GM18873 (cell line): ENCODE measurements at regions not wholly inside any gene's neighbourhood (a gene's known extent, or its start where the extent isn't known, plus 50 kb on each side); places are given as distances from the start of the nearest gene placed in this dataset.
"Not testable (repeated sequence)": the region's sequence is repeated elsewhere in the genome, so short reads cannot be mapped to it uniquely, and the experiment has no call there.

ENCODE experiments used
- ATAC-seq: cut with Tn5 transposase; IDR thresholded peaks from one replicate; pipeline ENCODE4 v1.9.1; 2021; ENCODE audit warnings: mild to moderate bottlenecking, moderate library complexity, moderate number of reproducible peaks; ENCODE audit not compliant: unreplicated experiment, low FRiP score

DNA sequence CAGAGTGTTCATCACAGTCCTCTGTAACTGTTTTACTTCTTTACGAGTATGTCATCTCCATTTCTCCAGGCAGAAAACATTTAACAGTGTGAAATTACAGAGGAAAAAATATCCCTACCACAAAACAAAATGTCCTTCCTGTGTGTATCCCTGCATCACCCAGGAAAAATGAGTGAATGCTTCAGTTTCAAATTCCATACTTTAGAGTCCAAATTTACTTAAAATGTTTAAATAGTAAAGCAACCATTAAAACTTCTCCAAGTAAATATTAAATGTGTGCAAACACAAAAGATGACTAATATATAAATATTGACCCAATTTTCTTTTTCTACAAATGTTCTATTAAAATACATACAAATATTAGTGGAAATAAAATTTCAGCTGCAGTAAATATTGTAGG lies 1016.6 kb upstream of the PCDH20 start:
- no peak for ATAC-seq

DNA sequence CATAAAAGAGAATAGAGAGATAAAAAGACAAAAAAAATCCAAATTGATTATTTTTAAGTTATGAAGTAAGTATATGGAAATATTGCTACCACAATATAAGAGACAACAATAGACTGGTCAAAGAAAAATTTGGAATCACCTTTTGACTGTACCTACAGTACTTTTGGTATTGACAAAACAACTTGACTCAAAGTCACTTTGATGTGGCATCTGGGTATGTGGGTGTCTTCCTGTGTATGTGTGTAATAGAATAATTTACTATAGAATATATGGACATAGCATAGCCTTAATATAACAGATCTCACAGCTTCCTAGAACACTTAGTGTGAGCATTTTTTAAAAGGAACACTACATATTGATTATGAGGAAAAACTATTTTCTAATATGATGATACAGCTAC lies 1016.2 kb upstream of the PCDH20 start:
- no peak for ATAC-seq

DNA sequence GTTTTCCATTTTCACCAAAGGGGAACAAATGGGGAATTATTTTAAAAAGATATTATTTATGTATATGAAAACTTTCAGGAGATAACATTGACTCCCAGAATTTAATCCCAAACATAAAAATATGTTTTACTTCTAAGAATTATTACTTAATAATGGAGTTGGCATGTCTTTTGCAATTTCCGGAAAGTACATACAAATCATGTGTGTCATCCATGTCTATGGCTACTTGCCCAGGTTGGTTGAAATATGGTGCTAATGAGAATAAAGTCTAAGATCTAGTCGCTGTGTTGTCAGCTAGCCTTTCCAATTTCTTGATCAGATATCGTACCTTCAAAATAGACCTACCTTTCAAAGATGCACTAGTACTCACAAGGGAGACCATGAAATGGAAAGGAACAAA lies 1003.2 kb upstream of the PCDH20 start:
- ATAC-seq, result no peak

DNA sequence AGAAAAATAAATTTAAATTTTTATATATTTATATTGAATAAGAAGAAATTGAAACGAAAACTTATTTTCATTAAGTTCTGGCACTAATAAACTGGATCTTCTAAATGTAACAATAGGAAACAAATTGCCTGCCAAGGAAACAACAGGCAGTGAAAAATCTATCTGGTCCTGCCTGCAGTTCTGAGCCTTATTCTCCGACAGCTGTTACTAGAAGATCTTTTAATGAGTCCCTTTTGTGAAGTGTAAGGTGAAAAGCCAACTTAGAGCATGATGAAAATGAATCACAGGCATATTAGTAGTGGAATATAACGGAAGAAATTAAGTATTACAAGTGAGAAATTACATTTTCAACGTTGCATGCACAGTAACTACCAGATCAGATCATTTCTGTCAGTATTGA lies 1002.7 kb upstream of the PCDH20 start:
- no peak for ATAC-seq

DNA sequence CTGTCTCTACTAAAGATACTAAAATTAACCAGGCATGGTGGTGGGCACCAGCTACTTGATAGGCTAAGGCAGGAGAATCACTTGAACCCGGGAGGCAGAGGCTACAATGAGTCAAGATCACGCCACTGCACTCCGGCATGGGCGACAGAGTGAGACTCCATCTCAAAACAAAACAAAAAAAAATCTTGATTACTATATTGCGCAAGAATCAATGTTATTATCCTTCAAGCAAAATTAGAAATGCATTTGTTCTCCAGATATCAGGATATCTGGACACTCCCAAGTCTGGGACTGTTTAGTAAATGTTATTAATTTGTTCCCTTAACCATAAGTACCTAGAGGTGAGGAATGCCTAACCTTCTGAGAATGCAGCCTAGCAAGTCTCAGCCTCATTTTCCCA lies 992.2 kb upstream of the PCDH20 start:
- no peak for ATAC-seq

DNA sequence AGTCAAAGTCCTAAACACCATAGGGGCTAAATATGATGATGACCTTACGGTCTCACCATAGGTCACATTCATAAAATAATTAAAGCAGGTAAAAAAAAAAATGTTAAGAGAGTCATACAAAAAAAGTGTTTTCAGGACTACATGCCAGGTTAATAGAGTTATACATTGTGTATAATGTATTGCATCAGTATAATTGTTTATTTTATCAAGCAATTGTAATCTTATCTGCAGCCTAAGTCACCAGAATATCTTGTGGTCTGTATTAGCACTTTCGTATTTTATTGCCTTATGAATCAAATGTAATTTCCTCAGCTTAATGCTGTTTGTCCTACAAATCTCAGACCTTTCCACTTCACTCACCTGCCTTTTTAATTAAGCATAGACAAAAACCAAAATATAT lies 972.9 kb upstream of the PCDH20 start:
- ATAC-seq, result no peak

DNA sequence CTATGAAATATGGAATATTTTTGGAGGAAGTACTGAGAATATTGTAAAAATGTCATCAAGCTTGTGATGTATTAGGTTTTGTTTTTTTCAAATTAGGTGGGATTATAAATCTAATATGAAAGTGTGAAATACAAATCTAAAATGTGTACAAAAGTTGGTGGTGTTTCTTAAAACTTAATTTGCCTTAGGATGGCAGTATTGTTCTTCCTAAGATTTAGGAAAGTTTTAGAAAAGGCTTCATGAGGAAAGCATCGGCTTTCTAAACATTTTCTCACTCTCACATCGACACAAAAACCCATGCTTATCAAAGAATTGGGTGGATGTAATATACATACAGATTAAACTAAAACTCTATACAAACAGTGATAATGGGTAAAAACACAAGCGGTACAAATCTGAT lies 972.0 kb upstream of the PCDH20 start:
- ATAC-seq, result no peak

DNA sequence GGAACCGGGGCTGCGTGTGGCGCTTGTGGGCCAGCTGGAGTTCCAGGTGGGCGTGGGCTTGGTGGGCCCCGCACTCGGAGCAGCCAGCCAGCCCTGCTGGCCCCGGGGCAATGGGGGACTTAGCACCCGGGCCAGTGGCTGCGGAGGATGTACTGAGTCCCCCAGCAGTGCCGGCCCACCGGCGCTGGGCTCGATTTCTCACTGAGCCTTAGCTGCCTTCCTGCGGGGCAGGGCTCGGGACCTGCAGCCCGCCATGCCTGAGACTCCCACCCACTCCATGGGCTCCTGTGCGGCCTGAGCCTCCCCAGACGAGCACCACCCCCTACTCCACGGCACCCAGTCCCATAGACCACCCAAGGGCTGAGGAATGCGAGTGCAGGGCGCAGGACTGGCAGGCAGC lies 963.6 kb upstream of the PCDH20 start:
- not testable (repeated sequence) for ATAC-seq

DNA sequence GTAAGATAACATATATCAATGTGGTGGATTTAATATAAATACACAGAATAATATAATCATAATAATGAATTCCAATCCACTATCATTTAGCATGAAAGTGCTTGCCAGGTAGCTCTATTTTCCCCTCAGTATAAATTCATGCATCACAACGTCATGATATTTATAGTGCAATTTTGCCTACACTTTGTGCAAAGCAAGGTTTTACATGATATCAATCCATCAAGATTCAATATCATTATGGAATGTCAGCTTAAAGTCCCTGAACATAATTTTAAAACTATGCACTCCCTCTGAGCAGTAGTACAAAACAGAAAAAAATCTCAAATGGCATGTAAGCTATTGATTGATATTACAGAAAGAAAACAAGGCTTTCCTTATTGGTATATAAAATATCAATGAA lies 962.2 kb upstream of the PCDH20 start:
- ATAC-seq, result no peak

DNA sequence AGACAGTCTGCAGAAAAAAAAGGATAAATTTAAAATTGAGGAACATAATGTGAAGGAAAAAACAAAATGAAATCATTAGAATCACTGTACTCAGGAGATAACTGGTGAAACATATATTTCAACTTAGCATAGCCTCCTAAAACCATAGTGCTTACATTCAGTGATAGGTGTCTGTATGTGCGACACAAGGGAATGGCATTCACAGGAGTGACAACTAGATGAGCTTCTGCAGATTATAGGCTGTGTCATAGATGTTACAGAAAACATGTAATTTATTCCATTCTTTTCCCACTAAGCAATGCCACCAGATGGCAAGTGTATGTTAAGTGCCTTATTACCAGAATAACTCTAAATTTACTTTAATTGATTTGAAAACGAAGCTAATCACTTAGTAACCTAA lies 960.0 kb upstream of the PCDH20 start:
- no peak for ATAC-seq

DNA sequence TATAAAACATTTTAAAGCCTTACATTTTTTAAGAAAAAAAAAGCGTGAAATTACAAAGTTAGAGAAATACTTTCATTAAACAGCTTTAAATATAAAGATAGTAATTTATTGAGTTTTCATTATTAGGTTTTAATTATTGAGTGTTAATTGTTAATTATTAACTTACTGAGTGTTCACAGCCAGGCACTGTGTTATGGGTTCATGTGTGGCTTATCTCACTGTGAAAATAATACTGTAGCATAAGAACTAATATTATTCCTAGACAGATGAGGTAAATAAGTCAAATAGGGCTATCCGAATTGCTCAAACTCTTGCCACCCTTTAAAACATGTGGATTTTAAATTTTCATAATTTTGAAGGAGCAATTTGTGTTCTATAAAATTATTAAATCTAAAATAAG lies 956.1 kb upstream of the PCDH20 start:
- ATAC-seq, result no peak

DNA sequence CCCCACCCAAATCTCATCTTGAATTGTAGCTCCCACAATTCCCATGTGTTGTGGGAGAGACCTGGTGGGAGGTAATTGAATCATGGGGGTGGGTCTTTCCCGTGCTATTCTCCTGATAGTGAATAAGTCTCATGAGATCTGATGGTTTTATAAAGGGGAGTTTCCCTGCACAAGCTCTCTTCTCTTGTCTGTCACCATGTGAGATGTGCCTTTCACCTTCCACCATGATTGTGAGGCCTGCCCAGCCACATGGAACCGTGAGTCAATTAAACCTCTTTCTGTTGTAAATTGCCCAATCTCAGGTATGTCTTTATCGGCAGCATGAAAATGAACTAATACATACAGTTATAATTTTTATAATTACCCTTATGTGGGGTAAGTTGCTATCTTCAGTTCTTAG lies 952.3 kb upstream of the PCDH20 start:
- ATAC-seq, result not testable (repeated sequence)

DNA sequence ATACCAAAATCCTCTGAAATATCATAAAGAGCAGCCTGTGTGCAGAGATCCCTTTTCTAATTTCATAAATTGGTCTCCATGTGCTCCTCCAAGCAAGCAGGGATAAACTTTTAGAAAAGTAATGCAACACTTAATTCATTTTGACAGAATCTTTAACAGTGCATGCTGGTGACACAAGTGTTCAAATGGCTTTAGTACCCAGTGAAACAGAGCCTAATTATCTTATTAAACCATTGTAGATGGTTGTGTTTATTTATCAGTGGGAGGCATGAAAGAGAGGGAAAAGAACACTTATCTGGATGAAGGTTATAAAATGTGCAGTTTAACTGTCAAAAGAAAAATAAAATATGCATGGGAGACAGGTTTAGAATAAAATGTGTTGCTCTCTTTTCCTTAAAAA lies 945.0 kb upstream of the PCDH20 start:
- ATAC-seq, result no peak

DNA sequence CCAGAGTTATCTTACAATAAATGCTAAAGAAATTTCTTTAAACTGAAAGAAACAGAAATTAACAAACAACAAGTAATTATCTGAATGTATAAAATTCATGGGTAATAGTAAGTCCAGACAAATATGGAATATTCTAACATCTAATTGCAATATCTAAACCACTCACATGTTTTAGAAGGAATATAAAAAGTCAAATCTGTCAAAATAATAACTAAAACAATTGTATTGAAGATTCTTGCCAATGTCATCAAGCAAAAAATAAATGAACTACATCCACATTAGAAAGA lies 942.9 kb upstream of the PCDH20 start:
- ATAC-seq, result no peak

DNA sequence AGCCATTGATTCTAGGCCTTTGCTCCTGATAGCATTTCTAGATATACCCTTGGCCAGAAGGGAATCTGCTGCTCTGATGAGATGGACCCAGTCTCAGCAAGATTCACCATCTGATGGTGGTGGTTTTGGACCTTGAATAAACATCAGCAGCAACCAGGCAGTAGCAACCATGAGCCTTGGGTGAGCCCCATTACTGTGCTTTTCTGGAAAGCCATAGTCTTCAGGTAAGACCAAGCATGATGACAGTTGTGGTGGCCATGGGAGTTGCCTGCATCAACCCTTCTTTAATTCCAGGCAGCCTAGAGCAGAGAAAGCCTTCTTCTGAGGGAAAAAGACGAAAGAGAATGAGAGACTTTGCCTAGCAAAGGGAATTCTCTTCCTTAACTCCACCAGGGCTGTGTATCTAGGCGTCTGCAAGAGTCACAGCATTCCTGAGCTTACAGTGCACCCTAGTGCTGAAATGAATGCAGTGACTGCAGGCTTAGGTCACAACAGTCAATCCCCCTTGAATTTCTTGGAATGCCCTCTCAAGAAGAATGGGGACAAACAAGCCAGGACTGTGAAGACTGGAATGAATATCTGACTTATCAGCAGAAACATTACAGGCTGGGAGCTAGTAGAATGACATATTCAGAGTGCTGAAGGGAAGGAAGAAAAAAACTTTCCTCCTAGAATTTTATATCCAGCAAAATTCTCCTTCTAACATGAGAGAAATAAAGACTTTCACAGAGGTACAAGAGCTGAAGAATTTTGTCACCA lies 942.4 kb upstream of the PCDH20 start:
- no peak for ATAC-seq

DNA sequence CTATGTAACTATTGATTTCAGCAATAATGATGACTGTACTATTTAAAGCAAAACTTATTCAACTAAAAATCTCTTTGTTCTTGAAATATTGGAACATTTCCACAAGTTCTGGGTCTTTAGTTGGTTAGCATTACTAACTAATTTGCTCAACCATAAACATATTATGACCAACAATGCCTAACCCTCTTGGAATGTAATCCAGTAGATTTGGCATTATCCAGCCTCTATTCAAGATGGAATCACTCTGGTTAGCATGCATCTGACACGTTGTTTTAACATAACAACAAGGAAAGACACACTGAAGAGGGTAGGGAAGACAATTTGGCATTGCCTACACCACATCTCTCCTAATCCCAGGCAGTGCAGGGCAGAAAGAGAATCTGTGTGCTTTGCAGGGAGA lies 941.3 kb upstream of the PCDH20 start:
- ATAC-seq, result no peak

DNA sequence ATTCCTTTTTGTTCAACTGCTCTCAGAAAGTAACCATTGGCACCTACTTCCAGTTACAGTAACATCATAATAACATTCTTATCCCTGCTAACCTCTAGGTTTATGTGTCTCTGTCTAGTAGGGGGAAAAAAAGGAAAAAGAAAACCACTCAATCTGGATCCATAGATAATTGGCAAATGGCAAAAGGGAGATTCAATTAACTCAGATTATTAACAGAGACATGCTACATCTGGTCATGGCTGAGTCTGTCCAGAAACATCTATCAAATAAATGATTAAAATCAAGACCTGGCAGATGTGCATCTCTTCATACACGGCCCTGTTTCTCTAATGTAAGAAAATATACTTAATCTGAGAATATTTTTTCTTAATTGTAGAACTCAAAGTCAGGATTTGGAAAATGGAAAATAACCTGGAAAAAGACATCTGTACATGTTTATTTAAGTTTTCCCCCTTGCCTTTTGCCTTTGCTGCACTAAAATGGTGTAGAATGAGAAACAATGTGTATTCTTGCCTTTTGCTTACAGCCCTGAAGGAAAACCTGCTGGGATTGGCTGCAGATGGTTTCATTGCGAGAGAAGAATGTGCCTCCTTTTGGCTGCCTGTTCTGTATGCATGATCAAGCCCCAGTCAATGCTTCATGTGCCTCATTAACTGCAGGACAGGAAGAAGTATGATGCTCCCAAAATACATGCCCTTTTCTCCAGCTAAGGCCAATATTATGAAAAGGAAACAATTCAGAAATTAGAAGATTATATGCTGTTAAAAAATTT lies 921.6 kb upstream of the PCDH20 start:
- no peak for ATAC-seq

DNA sequence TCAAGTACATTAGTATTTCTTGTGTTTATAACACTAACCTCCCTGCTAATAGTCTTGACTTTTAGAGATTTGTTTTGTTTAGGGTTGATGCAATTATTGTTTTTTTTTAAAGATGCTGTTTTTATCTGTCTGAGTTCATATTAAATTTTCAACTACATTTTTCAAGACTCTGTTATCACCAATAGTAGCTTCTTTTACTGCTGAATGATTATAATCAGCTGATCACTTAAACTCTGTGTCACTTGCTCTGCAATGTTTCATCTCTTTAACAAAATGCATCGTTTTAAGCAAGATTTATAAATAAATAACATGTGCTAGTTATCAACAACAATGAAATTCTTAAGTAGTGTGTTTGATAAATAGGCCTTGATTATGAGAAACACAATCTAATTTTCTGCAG lies 920.9 kb upstream of the PCDH20 start:
- ATAC-seq, result no peak

DNA sequence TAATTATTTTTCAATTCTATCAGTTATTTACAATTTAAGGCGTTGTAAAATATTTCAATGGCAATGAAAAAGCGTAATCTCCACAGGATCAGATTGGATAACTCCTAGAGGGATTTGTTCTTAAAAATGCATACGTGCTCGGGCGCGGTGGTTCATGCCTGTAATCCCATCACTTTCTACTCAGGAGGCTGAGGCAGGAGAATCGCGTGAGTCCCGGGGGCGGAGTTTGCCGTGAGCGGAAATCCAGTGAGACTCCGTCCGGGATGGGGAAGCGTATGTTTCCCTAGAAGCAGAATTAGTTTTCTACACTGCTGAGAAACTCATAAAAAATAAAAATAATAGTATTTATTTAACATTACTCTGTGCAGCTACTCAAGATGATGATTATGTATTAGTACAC lies 917.8 kb upstream of the PCDH20 start:
- no peak for ATAC-seq

DNA sequence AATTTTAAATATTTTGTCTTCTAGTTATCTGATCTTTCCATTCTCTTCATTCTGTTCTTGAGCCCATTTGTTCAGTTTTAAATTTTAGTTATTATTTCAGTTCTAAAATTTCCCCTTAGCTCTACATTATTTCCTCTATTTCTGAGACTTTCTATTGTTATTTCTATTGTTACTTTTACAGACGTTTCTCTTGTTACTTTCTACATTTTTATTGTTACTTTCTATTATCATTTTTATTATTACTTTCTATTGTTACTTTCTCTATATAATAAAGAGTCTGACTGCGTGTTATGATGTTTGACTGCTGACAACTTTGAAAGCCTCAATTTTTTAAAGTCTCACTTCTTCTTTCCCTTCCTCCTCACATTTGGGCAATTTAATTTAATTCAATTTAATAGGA lies 915.7 kb upstream of the PCDH20 start:
- no peak for ATAC-seq

DNA sequence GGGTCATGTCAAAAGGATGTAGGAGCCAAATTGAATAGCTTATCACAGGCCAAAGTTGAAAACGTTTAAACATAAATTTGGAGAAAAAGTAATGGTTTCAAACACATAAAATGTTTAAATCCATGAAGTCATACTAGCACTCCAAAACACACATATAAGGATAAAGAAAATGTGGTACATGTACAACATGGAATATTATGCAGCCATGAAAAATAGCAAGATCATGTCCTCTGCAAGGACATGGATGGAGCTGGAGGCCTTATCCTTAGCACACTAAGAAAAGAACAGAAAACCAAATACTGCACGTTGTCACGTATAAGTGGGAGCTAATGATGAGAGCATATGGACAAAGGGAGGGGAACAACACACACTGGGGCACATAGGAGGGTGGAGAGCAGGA lies 911.7 kb upstream of the PCDH20 start:
- ATAC-seq, result no peak

DNA sequence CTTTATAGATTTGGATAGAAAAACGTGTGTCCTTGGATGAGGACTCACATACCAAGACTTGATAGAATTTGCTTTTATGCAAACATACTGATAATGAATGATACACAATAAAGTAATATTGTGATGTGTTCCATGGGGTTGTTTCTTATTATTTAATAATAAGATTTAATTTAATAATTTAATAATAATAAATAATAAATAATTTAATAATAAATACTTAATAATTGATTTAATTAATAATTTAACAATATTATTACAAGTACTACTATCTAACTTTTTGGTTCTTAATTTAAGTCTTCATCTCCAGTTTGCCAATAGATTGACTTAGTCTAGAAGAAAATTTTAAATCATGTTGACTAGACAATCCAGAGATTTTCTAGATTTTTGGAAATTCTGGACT lies 909.2 kb upstream of the PCDH20 start:
- no peak for ATAC-seq
